ENCODE measurements at regions not wholly inside any gene's neighbourhood (a gene's known extent, or its start where the extent isn't known, plus 50 kb on each side); places are given as distances from the start of the nearest gene placed in this dataset.
"Not testable (repeated sequence)": the region's sequence is repeated elsewhere in the genome, so short reads cannot be mapped to it uniquely, and the experiment has no call there.

GRCh38 chr14:35987731-35988130, 161.6 kb downstream of the BRMS1L start:
- no peak for DNase-seq

GRCh38 chr14:35986219-35986573, 160.1 kb downstream of the BRMS1L start:
- DNase-seq = no peak

DNA sequence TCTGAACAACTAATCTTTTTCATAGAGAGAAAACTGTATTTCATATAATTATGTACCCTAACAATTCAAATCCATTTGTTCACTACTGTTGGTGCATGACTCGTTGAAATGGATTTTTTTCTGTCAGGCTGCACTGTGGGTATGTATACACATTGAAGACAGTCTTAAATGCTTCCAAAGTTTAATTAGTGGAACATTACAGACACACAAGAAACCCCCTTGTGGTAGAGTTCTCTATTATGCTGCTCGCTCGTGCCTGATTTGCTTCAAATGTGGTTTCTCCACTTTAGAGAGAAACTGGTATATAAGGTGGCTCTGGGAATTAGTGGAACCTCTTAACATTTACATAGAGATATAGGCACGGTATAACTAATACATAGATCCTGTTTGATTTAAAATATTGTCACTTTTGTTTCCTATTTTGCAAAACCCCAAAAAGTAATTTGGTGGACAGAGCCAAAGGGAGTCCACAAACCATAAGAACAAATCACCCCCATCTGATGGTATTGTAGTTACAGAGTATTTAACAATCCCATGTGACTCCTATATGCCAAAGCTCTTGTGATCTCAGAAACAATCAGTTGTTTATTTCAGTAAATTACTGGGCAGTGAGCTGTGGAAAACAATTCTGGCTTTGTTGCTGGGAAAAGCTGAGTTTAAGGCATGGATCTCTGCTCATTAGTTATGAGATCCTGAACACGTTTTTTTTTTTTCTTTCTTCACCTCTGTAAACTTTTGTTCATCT, 159.5 kb downstream of the BRMS1L start:
- DNase-seq = no peak

- no peak for DNase-seq
Measured at GRCh38 chr14:35979531-35979930, 153.4 kb downstream of the BRMS1L start.

- no peak for DNase-seq
Measured at GRCh38 chr14:35978561-35978960, 152.4 kb downstream of the BRMS1L start.

DNA sequence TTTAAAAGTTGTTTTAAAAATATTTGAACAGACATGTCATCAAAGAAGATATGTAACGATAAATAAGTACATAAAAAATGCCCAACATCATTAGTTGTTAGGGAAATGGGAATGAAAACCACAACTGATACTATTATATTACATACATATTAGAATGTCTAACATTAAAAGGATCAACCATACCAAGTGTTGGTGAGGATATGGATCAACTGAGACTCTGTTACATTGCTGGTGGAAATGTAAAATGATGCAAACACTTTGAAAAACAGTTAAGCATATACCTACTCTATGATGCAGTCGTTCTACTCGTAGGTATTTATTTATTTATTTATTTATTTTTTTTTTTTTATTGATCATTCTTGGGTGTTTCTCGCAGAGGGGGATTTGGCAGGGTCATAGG, 149.7 kb downstream of the BRMS1L start:
- DNase-seq = no peak

GRCh38 chr14:35973770-35974169, 147.6 kb downstream of the BRMS1L start:
- no peak for DNase-seq

DNA sequence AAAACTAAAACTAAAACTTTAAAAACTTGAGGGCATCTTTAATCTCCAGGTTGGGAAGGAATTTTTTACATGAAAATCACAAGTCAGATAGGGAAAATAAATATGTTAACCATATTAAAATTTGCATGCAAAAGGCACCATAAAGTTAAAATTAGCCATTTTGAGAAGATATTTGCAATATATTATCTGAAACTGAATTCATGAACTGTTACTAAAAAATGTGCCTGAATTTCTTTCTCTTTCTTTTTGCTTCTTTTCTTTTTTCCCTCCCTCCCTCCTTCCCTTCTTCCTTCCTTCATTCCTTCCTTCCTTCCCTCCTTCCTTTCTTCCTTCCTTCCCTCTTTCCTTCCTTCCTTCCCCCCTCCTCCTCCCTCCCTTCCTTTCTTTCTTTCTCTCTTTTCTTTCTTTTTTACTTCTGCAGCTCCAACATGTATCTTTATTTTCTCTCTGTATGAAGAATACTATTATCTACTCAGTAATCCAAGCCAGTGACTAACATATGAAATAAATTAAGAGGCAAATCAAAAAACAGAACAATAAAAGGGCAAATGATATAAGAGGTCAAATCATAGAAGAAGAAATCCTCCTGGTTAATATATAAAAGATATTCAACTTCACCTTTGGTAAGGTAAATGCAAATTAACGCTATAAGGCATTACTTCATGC, 146.0 kb downstream of the BRMS1L start:
- DNase-seq = no peak

DNA sequence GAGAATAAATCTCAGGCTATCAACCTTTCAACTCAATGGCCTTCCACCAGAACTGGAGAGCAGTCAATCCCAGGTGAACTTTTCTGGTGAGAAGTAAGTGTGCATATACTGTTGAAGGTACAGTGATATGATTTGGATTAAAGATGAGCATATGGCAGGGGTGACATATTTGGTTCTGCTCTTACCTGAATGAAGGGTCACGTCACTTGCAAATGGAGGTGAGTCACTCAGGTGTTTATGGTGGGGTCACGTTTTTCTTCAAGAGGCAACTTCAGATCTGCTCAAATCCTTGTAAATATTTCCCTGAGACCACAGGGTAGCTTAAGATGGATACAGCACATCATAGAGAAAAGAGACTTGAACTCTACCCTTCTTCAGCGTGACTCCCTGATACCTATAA, 143.2 kb downstream of the BRMS1L start:
- no peak for DNase-seq

DNA sequence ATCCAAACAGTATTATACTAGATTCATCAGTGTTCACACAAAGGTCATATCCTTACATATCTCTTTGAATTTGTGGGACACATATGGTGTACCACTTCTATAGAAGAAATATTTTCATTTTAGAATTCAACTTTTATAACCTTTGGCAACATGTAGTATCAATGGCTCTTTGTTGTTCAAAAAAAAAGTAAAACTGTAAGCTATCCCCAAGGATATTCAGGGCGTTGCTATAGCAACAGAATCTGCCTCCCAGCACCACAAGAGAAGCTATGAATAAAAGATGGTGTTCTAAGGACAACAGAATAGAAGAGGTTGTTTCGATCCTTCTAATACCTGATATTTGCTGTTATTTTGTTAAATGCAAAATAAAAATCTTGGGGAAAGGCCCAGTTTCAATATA, 139.3 kb downstream of the BRMS1L start:
- DNase-seq = no peak

- no peak for DNase-seq
Measured at GRCh38 chr14:35964697-35965286, 138.7 kb downstream of the BRMS1L start.

DNA sequence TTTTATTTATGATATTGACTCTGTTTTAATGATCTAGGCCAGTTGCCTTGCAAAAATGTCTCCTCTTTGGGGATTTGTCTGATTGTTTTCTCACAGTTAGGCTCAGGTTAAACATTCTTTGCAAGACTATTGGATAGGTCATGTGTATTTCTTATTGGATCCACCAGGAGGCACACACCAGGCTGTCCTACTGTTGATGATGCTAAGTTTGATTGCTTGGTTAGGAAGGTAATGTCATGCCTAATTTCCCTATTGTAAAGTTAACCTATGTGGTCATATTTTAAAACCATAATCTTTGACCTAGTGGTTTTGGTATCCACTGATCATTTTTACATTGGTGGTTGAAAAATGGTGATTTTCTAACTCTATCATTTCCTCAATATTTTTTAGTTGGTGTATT, 137.1 kb downstream of the BRMS1L start:
- DNase-seq = peak; percentile 36

DNA sequence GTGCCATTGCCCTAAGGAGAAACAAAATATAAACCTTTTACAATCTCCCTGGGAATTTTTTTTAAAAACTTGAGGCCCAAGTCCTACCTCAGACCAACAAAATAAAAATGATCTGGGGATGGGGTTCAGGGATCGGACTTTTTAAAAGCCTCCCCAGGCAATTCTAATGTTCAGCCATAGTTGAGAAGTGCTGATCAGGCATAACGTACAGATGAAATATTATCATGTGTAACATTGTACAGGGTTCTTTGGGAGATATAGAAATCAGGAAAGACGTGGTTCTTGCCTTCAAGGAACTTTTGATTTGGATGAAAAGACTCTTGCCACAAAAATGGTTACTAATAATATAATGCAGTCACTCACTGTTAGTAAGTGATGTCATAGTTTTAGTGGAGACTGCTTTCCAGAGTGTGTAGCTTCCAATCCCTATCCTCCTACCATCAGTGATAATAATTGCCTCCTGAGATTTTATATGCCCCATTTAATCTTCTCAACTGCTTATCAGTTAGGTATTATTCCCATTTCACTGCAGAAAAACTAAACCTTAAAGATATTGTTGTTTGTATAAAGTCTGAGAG, 135.6 kb downstream of the BRMS1L start:
- no peak for DNase-seq

DNA sequence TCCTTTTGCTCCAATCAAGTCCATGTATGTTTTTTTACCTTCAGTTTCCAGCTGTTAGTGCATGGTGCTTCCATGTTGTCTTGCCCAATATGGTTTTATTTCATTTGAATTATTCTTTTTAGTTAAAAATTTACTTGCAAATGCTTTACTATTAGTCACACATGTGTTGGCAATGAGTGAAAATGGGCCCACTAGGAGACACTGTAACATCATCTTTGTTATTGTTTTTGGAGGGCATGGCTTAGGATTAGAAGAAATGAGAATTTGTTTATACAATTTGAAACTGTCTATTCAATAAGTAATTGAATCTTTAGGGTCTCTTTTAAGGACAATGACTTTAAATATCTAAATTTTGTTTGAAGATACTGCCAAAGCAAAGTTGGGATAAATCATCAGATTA, 133.7 kb downstream of the BRMS1L start:
- peak; percentile 16 for DNase-seq

GRCh38 chr14:35958499-35958898, 132.4 kb downstream of the BRMS1L start:
- no peak for DNase-seq

GRCh38 chr14:35956376-35957085, 130.4 kb downstream of the BRMS1L start:
- DNase-seq = no peak

DNA sequence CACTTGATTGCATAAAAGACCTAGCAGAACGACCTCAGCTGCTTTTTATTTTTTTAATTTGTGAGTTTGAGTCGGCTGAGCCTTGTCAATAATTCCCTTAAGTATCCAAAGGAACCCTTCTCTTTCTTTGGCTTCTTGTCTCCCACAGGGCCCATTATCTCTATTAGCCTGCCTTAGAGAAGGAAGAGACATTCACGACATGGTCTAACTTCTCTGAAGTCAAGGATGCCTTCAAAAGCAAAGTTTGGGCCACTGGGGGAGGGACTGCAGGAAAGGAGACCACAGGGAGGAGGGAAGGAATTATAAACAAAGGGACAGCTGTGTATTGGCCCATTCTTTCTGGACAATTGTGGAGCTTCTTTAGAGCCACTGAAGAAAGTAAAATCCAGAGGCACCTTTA, 126.4 kb downstream of the BRMS1L start:
- DNase-seq = no peak

DNA sequence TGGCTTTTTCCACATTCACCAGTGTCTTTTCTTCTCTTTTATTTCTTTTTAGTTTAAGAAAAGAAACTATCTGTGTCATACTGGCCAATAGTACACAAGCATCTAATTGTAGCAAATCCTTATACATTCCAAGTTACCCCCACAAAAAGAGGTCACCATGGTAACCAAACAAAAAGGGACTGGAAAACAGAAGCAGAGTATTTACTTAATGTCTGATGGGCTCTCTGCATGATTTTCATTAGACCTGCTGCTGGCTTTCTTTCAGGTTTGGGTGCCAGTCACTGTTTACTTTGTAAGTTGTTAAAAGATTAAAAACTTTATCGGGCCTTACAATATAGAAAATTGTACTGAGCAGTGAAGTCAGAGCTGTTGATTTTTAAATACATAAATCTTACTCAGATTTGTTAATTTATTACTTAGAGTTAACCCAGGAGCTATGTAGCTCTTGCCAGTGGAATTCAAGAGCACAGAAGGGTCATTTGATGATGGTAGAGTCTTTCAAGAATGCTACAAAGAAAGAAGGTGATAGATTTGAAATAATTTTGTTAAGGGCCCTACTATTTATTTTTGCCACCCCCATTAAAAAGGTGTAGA, 123.9 kb downstream of the BRMS1L start:
- DNase-seq = no peak

DNA sequence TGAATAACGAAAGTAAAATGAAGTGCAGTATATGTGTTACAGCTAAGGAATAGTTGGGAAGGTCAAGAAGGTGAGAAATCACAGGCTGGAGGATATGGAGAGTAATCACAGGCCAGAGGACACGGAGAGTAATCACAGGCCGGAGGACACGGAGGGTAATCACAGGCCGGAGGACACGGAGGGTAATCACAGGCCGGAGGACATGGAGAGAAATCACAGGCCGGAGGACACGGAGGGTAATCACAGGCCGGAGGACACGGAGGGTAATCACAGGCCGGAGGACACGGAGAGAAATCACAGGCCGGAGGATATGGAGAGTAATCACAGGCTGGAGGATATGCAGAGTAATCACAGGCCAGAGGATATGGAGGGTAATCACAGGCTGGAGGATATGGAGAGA, 121.8 kb downstream of the BRMS1L start:
- not testable (repeated sequence) for DNase-seq

GRCh38 chr14:35944847-35945246, 118.7 kb downstream of the BRMS1L start:
- peak; percentile 43 for DNase-seq

GRCh38 chr14:35940291-35940690, 114.2 kb downstream of the BRMS1L start:
- peak; percentile 66 for DNase-seq

DNA sequence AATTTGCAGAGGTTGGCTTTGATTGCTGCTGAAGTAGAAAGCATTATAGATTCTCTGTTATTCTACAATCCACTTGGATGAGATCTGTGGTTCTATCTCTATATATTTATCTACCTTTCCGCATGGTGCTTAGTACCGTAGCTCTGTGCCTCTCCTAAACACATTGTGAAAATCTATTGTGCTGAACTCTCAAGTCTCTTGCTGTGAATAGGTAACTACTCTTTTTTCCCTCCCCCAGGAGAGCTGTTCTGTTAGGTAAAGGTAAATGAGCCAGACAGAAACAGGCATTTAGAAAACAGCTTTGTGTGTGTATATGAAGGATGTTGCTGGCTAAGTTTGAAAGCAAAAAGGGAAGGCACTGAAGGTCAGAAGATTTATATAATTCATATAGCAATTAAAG, 112.6 kb downstream of the BRMS1L start:
- no peak for DNase-seq

- DNase-seq = peak; percentile 78
Measured at GRCh38 chr14:35934499-35934898, 108.4 kb downstream of the BRMS1L start.
